Neural cell (in vitro differentiated cells): ENCODE measurements at regions not wholly inside any gene's neighbourhood (a gene's known extent, or its start where the extent isn't known, plus 50 kb on each side); places are given as distances from the start of the nearest gene placed in this dataset.

Experiments
- H2AFZ ChIP-seq: fragments of 200-600, 300-800 bp; sonication (generic), shearing (Covaris generic); 2 replicates; pipeline ENCODE4 v1.6.0; 2014; ENCODE audit warnings: low read depth, mild to moderate bottlenecking, antibody characterized with exemption, low read length, moderate library complexity
- H3F3A ChIP-seq: fragments of 200-600 bp; shearing (Covaris generic); 2 replicates; pipeline ENCODE4 v1.6.1; 2016; ENCODE audit warnings: mild to moderate bottlenecking, moderate library complexity, mixed read lengths, antibody characterized with exemption, low read length; ENCODE audit not compliant: insufficient read depth, poor library complexity, severe bottlenecking
- H3K27ac ChIP-seq: fragments of 200-600, 300-800 bp; sonication (generic), shearing (Covaris generic); 2 replicates; pipeline ENCODE4 v1.5.1; 2014; ENCODE audit warnings: mild to moderate bottlenecking, low read length, moderate library complexity
- H3K27me3 ChIP-seq: fragments of 300-800, 200-600 bp; sonication (generic), shearing (Covaris generic); 2 replicates; pipeline ENCODE4 v1.6.0; 2014; ENCODE audit warnings: mild to moderate bottlenecking, low read depth, low read length, moderate library complexity; ENCODE audit not compliant: insufficient read depth
- H3K36me3 ChIP-seq: fragments of 300-800, 200-600 bp; sonication (generic), shearing (Covaris generic); 2 replicates; pipeline ENCODE4 v1.5.1; 2014; ENCODE audit warnings: mild to moderate bottlenecking, antibody characterized with exemption, low read length, moderate library complexity; ENCODE audit not compliant: insufficient read depth
- H3K4me2 ChIP-seq: fragments of 300-800, 200-600 bp; sonication (generic), shearing (Covaris generic); 2 replicates; pipeline ENCODE4 v1.6.0; 2014; ENCODE audit warnings: mild to moderate bottlenecking, low read length
- H3K4me3 ChIP-seq: fragments of 300-800, 200-600 bp; sonication (generic), shearing (Covaris generic); 2 replicates; pipeline ENCODE4 v1.5.1; 2014; ENCODE audit warnings: mild to moderate bottlenecking, low read length, moderate library complexity
- H3K79me2 ChIP-seq: fragments of 200-600 bp; shearing (Covaris generic); replicated peaks from 2 replicates; pipeline ENCODE4 v1.6.0; 2014; ENCODE audit warnings: mild to moderate bottlenecking, low read length, moderate library complexity; ENCODE audit not compliant: insufficient read depth
- H3K9ac ChIP-seq: fragments of 300-800, 200-600 bp; sonication (generic), shearing (Covaris generic); 2 replicates; pipeline ENCODE4 v1.6.1; 2016; ENCODE audit warnings: mild to moderate bottlenecking, low read length, mixed read lengths
- H3K9me2 ChIP-seq: fragments of 200-600 bp; shearing (Covaris generic); 2 replicates; pipeline ENCODE4 v1.6.1; 2016; ENCODE audit warnings: mild to moderate bottlenecking, low read length, mixed read lengths; ENCODE audit not compliant: insufficient read depth
- H3K9me3 ChIP-seq: fragments of 200-600, 300-800 bp; sonication (generic), shearing (Covaris generic); 2 replicates; pipeline ENCODE4 v1.6.1; 2016; ENCODE audit warnings: mild to moderate bottlenecking, mixed run types, low read length, moderate library complexity, mixed read lengths
- H4K20me1 ChIP-seq: fragments of 200-600 bp; shearing (Covaris generic); 2 replicates; pipeline ENCODE4 v1.6.1; 2016; ENCODE audit warnings: mild to moderate bottlenecking, mixed run types; ENCODE audit not compliant: insufficient read depth
- EP300 ChIP-seq: fragments of 450-650 bp; conservative IDR thresholded peaks from 2 replicates; pipeline ENCODE4 v1.6.1; 2014; ENCODE audit warnings: antibody characterized with exemption, mild to moderate bottlenecking, moderate library complexity; ENCODE audit not compliant: poor library complexity, severe bottlenecking
- EZH2 ChIP-seq: fragments of 200-600, 300-800 bp; shearing (Covaris generic), sonication (generic); IDR thresholded peaks from 2 replicates; pipeline ENCODE4 v1.6.1; 2014; ENCODE audit warnings: antibody characterized with exemption, low read length, borderline replicate concordance, mild to moderate bottlenecking; ENCODE audit not compliant: insufficient read depth, poor library complexity, severe bottlenecking
- MXI1 ChIP-seq: fragments of 450-650 bp; conservative IDR thresholded peaks from 2 replicates; pipeline ENCODE4 v1.6.1; 2014; ENCODE audit warnings: antibody characterized with exemption, mild to moderate bottlenecking; ENCODE audit not compliant: poor library complexity, severe bottlenecking
- POLR2AphosphoS5 ChIP-seq: IDR thresholded peaks from 2 replicates; pipeline ENCODE4 v1.6.1; 2012
- RAD21 ChIP-seq: fragments of 450-650 bp; conservative IDR thresholded peaks from 2 replicates; pipeline ENCODE4 v1.6.1; 2014; ENCODE audit warnings: antibody characterized with exemption, mild to moderate bottlenecking, moderate library complexity
- SMC3 ChIP-seq: fragments of 450-650 bp; conservative IDR thresholded peaks from 2 replicates; pipeline ENCODE4 v1.6.1; 2014; ENCODE audit warnings: antibody characterized with exemption, mild to moderate bottlenecking, moderate library complexity; ENCODE audit not compliant: poor library complexity
- TAF1 ChIP-seq: IDR thresholded peaks from 2 replicates; pipeline ENCODE4 v1.6.1; 2012; ENCODE audit warnings: low read depth
- TF ChIP-seq, protein P1 (sequence below): fragments of 450-650 bp; IDR thresholded peaks from 2 replicates; pipeline ENCODE4 v1.5.1; 2014; ENCODE audit warnings: antibody characterized with exemption, mild to moderate bottlenecking, moderate library complexity; ENCODE audit not compliant: poor library complexity, severe bottlenecking
- TF ChIP-seq, protein P2 (sequence below): IDR thresholded peaks from 2 replicates; pipeline ENCODE4 v1.6.1; 2012; ENCODE audit warnings: borderline replicate concordance

DNA sequence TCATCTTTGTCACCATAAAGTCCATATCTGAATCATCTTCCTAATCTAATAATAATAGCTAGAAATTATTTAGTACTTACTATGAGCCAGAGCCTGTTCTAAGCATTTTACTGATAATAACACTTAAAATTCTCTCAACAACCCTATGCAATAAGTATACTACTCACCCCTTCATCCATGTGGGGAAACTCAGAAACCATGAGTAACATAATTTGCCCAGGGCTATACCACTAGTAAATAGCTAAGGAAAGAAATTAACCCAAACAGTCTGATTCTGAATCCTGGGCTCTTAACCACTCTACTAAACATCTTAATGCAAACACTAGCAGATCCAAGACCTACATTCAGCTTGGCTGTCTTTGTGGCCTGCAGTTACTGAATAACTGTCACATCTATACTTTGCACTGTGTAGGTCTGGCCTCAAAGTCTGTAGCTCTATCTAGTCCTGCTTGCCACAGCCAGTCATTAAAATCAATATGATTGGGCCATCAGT, 394.8 kb upstream of the ESRRG start:
- H3K4me2 ChIP-seq, result no peak overlapping the region
- no peak overlapping the region for H3K4me3 ChIP-seq
- no peaks in the 10 kb centered on the region for H3K36me3 ChIP-seq
- no peaks in the 10 kb centered on the region for H4K20me1 ChIP-seq
- no peak overlapping the region for H2AFZ ChIP-seq
- H3K27me3 ChIP-seq, result no peaks in the 10 kb centered on the region
- no peaks in the 10 kb centered on the region for H3K9me2 ChIP-seq
- H3K27ac ChIP-seq, result no peak overlapping the region
- H3K79me2 ChIP-seq, result no peaks in the 10 kb centered on the region
- H3K9ac ChIP-seq, result no peak overlapping the region
- TF ChIP-seq SMC3, result no peak
- TF ChIP-seq, protein P1, sequence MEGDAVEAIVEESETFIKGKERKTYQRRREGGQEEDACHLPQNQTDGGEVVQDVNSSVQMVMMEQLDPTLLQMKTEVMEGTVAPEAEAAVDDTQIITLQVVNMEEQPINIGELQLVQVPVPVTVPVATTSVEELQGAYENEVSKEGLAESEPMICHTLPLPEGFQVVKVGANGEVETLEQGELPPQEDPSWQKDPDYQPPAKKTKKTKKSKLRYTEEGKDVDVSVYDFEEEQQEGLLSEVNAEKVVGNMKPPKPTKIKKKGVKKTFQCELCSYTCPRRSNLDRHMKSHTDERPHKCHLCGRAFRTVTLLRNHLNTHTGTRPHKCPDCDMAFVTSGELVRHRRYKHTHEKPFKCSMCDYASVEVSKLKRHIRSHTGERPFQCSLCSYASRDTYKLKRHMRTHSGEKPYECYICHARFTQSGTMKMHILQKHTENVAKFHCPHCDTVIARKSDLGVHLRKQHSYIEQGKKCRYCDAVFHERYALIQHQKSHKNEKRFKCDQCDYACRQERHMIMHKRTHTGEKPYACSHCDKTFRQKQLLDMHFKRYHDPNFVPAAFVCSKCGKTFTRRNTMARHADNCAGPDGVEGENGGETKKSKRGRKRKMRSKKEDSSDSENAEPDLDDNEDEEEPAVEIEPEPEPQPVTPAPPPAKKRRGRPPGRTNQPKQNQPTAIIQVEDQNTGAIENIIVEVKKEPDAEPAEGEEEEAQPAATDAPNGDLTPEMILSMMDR, result no peak
- no peak for TF ChIP-seq EP300
- no peak for TF ChIP-seq TAF1
- no peak for TF ChIP-seq EZH2
- no peak for TF ChIP-seq MXI1
- no peak for TF ChIP-seq RAD21
- TF ChIP-seq POLR2AphosphoS5, result no peak
- TF ChIP-seq, protein P2, sequence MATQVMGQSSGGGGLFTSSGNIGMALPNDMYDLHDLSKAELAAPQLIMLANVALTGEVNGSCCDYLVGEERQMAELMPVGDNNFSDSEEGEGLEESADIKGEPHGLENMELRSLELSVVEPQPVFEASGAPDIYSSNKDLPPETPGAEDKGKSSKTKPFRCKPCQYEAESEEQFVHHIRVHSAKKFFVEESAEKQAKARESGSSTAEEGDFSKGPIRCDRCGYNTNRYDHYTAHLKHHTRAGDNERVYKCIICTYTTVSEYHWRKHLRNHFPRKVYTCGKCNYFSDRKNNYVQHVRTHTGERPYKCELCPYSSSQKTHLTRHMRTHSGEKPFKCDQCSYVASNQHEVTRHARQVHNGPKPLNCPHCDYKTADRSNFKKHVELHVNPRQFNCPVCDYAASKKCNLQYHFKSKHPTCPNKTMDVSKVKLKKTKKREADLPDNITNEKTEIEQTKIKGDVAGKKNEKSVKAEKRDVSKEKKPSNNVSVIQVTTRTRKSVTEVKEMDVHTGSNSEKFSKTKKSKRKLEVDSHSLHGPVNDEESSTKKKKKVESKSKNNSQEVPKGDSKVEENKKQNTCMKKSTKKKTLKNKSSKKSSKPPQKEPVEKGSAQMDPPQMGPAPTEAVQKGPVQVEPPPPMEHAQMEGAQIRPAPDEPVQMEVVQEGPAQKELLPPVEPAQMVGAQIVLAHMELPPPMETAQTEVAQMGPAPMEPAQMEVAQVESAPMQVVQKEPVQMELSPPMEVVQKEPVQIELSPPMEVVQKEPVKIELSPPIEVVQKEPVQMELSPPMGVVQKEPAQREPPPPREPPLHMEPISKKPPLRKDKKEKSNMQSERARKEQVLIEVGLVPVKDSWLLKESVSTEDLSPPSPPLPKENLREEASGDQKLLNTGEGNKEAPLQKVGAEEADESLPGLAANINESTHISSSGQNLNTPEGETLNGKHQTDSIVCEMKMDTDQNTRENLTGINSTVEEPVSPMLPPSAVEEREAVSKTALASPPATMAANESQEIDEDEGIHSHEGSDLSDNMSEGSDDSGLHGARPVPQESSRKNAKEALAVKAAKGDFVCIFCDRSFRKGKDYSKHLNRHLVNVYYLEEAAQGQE, result no peak
- H3K9me3 ChIP-seq, result no peaks in the 10 kb centered on the region
- no peaks in the 10 kb centered on the region for H3F3A ChIP-seq

DNA sequence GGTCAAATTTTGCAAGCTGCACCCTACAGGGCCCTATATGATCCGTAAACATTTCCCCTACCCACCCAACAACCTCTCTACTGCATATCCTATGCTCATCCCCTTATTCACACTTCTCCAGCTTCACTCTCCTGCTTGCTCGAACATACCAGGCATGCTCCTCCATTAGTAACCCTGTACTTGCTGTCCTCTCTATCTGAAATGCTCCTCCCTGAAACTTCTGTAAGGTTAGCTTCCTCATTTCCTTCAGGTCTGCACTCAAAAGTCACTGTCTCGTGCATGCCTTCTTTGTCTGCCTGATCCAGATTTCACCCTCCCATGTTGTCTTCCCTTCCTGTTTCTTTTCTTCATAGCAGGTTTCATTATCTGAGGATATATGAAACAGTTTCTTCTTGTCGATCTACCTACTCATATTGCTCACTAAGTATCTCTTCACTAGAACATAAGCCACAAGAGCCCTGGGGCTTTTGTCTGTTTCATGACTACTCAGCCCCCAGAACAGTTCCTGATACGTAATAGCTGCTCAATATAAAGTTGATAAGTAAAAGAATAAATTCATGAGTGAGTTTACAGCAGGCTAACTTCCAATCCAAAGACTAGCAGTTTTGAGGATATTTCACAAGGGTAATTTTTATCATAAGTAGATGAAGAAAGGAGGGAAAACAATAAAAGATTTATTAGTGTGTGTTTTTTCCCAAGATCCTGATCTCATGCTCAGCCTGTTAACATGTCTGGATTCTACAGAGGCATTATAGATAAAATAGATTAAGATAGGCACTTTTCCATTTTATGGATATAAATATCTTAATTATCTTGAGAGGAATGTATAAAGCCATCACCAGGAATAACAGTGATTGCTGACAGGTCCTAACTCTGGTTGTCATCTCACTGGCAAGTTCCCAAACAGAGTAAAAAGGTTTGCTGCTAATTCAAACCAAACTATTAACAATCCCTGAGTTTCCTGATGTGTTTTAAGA, 392.5 kb upstream of the ESRRG start:
- TF ChIP-seq POLR2AphosphoS5, result no peak
- TF ChIP-seq, protein P1, result no peak
- no peak for TF ChIP-seq TAF1
- no peak for TF ChIP-seq SMC3
- no peak for TF ChIP-seq EP300
- TF ChIP-seq RAD21, result no peak
- TF ChIP-seq, protein P2, result no peak
- no peak for TF ChIP-seq EZH2
- no peak for TF ChIP-seq MXI1
- H3K27ac ChIP-seq, result no peak overlapping the region
- H3F3A ChIP-seq, result no peaks in the 10 kb centered on the region
- H2AFZ ChIP-seq, result no peak overlapping the region
- H4K20me1 ChIP-seq, result no peaks in the 10 kb centered on the region
- H3K79me2 ChIP-seq, result no peaks in the 10 kb centered on the region
- no peak overlapping the region for H3K4me3 ChIP-seq
- no peaks in the 10 kb centered on the region for H3K36me3 ChIP-seq
- no peak overlapping the region for H3K9ac ChIP-seq
- no peaks in the 10 kb centered on the region for H3K27me3 ChIP-seq
- H3K4me2 ChIP-seq, result no peak overlapping the region
- no peaks in the 10 kb centered on the region for H3K9me2 ChIP-seq
- no peaks in the 10 kb centered on the region for H3K9me3 ChIP-seq
